ENCODE measurements at regions not wholly inside any gene's neighbourhood (a gene's known extent, or its start where the extent isn't known, plus 50 kb on each side); places are given as distances from the start of the nearest gene placed in this dataset.
"Not testable (repeated sequence)": the region's sequence is repeated elsewhere in the genome, so short reads cannot be mapped to it uniquely, and the experiment has no call there.

DNA sequence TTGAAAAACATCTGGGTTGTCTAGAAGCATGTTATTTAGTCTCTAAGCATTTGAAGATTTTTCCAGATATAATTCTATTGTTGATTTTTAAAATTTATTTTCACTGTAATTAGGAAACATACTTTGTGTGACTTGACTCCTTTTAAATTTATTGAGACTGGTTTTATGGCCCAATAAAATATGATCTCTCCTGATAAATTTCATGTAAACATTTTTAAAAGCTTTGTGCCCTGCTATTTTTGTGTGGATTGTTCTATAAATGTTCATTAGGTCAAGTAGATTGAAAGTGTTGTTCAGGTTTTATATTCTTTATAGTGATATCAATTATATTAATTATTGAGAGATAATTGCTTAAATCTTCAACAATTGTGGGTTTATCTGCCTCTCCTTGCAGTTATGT is 105.4 kb downstream of the RFX6 start:
- no peak overlapping the region for H3K4me3 Mint-ChIP-seq (ENCODE audit: low read depth)
- H3K27ac Mint-ChIP-seq, result no peak overlapping the region
- DNase-seq (ENCODE audit: low spot score), result no peak
- intact Hi-C loops (cut with micrococcal nuclease), result no loop called here
- no peaks in the 10 kb centered on the region for H3K27me3 Mint-ChIP-seq (ENCODE audit: low read depth)
- peaks cover 4% of the 10 kb centered on the region for H3K9me3 Mint-ChIP-seq
- H3K4me1 Mint-ChIP-seq (ENCODE audit: low read depth), result no peaks in the 10 kb centered on the region
- no peaks in the 10 kb centered on the region for H3K36me3 Mint-ChIP-seq (ENCODE audit: low read depth)

DNA sequence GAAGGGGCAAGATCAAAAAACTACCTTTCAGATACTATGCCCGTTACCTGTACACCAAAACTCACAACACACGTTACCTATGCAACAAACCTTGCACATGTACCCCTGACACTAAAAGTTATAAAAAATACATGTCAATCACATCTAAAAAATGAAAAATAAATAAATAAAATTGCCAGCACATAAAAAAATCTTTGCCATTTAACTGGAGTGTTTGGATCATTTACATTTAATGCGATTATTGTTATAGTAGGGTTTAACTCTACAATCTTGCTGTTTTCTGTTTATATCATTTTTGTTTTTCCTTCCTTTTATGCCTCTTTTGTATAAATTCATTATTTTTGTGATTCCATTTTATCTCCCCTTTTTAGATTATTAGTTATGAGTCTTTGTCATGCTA is 106.3 kb downstream of the RFX6 start:
- DNase-seq (ENCODE audit: low spot score), result no peak
- Mint-ChIP-seq H3K4me3 (ENCODE audit: low read depth) (no peak overlapping the region), H3K9me3 (peaks cover 4% of the 10 kb centered on the region), H3K36me3 (ENCODE audit: low read depth) (no peaks in the 10 kb centered on the region), H3K27ac (no peak overlapping the region), H3K4me1 (ENCODE audit: low read depth) (no peaks in the 10 kb centered on the region), H3K27me3 (ENCODE audit: low read depth) (no peaks in the 10 kb centered on the region)
- intact Hi-C loops (cut with micrococcal nuclease), result no loop called here

DNA sequence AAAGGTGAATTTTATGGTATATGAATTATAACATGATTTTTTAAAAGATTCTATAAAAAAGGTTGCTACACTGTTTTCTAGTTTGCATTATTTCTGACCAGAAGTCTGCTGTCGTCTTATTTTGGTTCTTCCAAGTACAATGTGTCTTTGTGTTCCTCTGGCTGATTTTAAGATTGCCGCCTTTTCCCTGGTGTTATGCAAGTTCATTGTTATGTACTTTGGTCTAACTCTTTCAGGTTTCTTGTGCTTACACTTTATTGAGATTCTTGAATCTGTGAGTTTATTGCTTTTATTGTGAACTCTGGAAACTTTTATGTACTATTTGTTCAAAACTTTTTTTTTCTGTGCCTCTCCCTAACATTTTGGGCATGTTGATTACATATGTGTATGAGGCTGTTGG is 109.8 kb downstream of the RFX6 start:
- no peaks in the 10 kb centered on the region for H3K27me3 Mint-ChIP-seq (ENCODE audit: low read depth)
- peaks cover 4% of the 10 kb centered on the region for H3K9me3 Mint-ChIP-seq
- no peak overlapping the region for H3K4me3 Mint-ChIP-seq (ENCODE audit: low read depth)
- H3K4me1 Mint-ChIP-seq (ENCODE audit: low read depth), result no peaks in the 10 kb centered on the region
- intact Hi-C loops (cut with micrococcal nuclease), result no loop called here
- H3K36me3 Mint-ChIP-seq (ENCODE audit: low read depth), result no peaks in the 10 kb centered on the region
- no peak for DNase-seq (ENCODE audit: low spot score)
- no peak overlapping the region for H3K27ac Mint-ChIP-seq

DNA sequence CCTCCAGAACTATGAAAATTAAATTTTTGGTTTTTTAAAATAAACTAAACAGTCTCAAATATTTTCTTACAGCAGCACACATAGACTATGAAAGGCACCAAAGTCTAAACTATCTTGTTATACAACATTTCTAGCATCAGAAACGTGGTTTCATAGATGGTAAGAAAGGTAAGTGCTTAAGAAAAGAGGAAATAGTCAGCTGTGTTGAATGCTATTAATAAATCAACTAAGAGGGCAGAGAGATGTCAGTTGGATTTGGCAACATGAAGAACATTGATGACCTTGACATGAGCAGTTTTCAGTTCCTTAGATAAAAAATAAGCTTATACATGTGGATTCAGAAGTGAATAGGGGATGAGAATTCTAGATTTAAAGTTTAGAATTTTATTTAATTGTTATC is 113.6 kb downstream of the RFX6 start:
- no peak overlapping the region for H3K27ac Mint-ChIP-seq
- no peaks in the 10 kb centered on the region for H3K27me3 Mint-ChIP-seq (ENCODE audit: low read depth)
- no peaks in the 10 kb centered on the region for H3K9me3 Mint-ChIP-seq
- no peak overlapping the region for H3K4me3 Mint-ChIP-seq (ENCODE audit: low read depth)
- intact Hi-C loops (cut with micrococcal nuclease), result no loop called here
- no peaks in the 10 kb centered on the region for H3K4me1 Mint-ChIP-seq (ENCODE audit: low read depth)
- H3K36me3 Mint-ChIP-seq (ENCODE audit: low read depth), result no peaks in the 10 kb centered on the region
- no peak for DNase-seq (ENCODE audit: low spot score)

DNA sequence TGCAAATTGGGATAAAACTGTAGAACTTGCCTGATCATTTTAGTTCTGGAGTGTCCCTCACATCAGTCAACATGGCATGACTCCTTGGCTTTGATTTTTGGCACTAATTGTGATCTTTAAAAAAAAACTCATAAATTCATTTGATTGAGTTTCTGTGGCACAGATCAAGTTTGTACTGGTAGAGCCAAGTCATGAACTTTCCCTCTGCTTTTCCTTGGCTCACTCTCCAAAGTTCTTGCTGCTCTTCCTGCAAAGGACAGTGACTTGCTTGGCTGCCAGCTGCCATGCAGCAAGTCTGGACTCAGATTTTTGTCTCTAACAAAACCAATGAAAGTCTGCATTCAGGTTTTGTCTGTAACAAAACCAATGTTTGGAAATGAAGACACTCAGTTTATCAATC is 115.5 kb downstream of the RFX6 start:
- no peaks in the 10 kb centered on the region for H3K36me3 Mint-ChIP-seq (ENCODE audit: low read depth)
- no peaks in the 10 kb centered on the region for H3K4me1 Mint-ChIP-seq (ENCODE audit: low read depth)
- no peak overlapping the region for H3K27ac Mint-ChIP-seq
- no peak for DNase-seq (ENCODE audit: low spot score)
- H3K27me3 Mint-ChIP-seq (ENCODE audit: low read depth), result no peaks in the 10 kb centered on the region
- H3K9me3 Mint-ChIP-seq, result no peaks in the 10 kb centered on the region
- H3K4me3 Mint-ChIP-seq (ENCODE audit: low read depth), result no peak overlapping the region
- intact Hi-C loops (cut with micrococcal nuclease), result no loop called here

DNA sequence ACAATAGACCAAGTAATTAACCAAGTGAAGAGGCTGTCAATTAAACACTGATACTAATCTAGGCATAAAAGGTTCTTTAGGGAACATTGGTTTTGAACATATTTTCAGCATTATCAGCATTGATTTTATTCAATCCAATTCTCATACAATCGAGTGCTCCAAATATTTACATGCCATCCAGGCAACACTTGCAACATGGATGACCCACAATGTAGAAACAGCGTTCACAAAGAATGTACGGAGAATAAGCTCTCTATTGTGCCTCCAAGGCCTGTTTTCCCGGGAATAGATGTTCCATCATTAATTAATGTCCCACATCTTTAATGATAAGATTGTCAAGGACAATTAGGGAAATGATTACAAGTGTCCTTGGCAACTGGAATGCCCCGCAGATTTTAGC is 117.4 kb downstream of the RFX6 start:
- Mint-ChIP-seq H3K36me3 (ENCODE audit: low read depth) (no peaks in the 10 kb centered on the region), H3K4me1 (ENCODE audit: low read depth) (no peaks in the 10 kb centered on the region), H3K27me3 (ENCODE audit: low read depth) (no peaks in the 10 kb centered on the region), H3K27ac (no peak overlapping the region), H3K9me3 (no peaks in the 10 kb centered on the region), H3K4me3 (ENCODE audit: low read depth) (no peak overlapping the region)
- intact Hi-C loops (cut with micrococcal nuclease), result no loop called here
- DNase-seq (ENCODE audit: low spot score), result no peak

DNA sequence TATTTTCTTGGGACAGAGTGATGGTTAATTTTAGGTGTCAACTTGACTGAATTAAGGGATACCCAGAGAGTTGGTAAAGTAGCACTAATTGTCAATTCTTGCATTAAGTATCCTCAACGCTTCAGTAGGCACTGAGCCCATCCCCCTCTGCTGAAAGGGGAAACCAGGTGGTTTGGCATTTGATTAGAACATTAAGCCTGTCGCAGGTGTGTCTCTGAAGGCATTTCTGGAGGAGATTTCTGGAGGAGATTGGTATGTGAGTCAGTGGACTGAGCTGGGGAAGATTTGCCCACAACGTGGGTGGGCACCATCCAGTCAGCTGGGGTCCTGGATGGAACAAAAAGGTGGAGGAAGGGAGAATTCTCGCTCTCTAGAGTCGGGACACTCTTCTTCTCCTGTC is 119.8 kb downstream of the RFX6 start:
- Mint-ChIP-seq H3K4me3 (ENCODE audit: low read depth) (no peak overlapping the region), H3K4me1 (ENCODE audit: low read depth) (no peaks in the 10 kb centered on the region), H3K27me3 (ENCODE audit: low read depth) (no peaks in the 10 kb centered on the region), H3K36me3 (ENCODE audit: low read depth) (no peaks in the 10 kb centered on the region), H3K27ac (no peak overlapping the region), H3K9me3 (no peaks in the 10 kb centered on the region)
- intact Hi-C loops (cut with micrococcal nuclease), result no loop called here
- no peak for DNase-seq (ENCODE audit: low spot score)

DNA sequence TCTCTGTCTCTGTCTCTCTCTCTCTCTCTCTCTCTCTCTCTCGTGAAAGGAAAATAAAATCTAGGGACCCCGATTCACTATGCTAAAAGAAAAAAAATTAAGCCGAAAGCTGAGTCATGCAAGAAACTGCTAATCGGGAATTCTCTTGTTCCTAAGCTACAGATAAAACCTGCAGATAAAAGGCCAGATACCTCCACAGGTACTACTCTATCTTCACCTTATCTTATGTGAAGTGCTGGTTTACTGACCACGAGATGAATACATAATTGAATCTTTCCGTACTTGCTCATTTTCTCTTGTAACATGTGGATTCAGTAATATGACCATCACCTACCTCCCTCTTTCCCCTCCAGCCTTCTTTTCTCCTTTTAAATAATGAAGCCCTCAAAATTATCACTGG is 120.5 kb downstream of the RFX6 start:
- Mint-ChIP-seq H3K27ac (no peak overlapping the region), H3K4me3 (ENCODE audit: low read depth) (no peak overlapping the region), H3K36me3 (ENCODE audit: low read depth) (no peaks in the 10 kb centered on the region), H3K4me1 (ENCODE audit: low read depth) (no peaks in the 10 kb centered on the region), H3K9me3 (no peaks in the 10 kb centered on the region), H3K27me3 (ENCODE audit: low read depth) (no peaks in the 10 kb centered on the region)
- no peak for DNase-seq (ENCODE audit: low spot score)
- intact Hi-C loops (cut with micrococcal nuclease), result no loop called here

DNA sequence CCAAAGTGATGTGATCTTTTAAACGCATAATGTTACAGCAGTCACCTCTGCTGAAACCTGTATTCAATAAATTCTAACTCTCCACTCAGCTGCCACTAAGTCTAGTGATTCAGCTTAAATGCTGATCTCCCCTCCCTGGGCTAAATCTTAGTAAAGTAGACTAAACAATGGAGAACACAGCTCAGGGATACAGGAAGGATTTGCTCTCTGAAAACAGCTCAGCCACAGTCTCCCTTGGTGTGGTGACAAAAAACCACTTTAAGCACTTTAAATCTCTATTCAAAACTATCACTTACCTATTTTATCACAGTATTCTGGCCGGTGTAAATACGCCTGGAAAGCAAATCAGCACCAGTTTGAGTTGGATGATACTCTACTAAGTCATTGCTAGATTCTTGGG is 130.6 kb downstream of the RFX6 start:
- Mint-ChIP-seq H3K36me3 (ENCODE audit: low read depth) (no peaks in the 10 kb centered on the region), H3K9me3 (no peaks in the 10 kb centered on the region), H3K4me3 (ENCODE audit: low read depth) (no peak overlapping the region), H3K4me1 (ENCODE audit: low read depth) (no peaks in the 10 kb centered on the region), H3K27ac (no peak overlapping the region), H3K27me3 (ENCODE audit: low read depth) (no peaks in the 10 kb centered on the region)
- no peak for DNase-seq (ENCODE audit: low spot score)
- intact Hi-C loops (cut with micrococcal nuclease), result no loop called here

DNA sequence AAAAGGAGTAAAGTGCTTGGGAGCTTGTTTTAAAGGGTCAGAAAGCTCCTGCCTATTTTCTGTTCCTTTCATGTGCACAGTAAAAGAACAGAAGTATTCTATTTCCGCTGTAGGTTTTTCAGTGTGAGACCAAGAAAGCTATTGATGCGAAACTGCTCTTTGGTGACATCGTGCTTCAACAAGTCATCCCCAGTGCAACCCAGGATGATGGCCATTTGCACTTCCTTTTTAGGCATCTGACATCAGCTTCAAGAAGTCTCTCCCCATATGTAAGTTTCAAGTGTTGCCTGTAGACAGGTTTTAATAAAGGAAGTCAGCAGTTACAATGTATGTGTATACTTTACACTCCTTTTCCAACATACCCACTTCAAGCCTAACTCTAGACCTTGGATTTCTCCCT is 131.6 kb downstream of the RFX6 start:
- no peak overlapping the region for H3K4me3 Mint-ChIP-seq (ENCODE audit: low read depth)
- no peak for DNase-seq (ENCODE audit: low spot score)
- H3K36me3 Mint-ChIP-seq (ENCODE audit: low read depth), result no peaks in the 10 kb centered on the region
- no peaks in the 10 kb centered on the region for H3K27me3 Mint-ChIP-seq (ENCODE audit: low read depth)
- H3K27ac Mint-ChIP-seq, result no peak overlapping the region
- intact Hi-C loops (cut with micrococcal nuclease), result no loop called here
- no peaks in the 10 kb centered on the region for H3K4me1 Mint-ChIP-seq (ENCODE audit: low read depth)
- no peaks in the 10 kb centered on the region for H3K9me3 Mint-ChIP-seq

DNA sequence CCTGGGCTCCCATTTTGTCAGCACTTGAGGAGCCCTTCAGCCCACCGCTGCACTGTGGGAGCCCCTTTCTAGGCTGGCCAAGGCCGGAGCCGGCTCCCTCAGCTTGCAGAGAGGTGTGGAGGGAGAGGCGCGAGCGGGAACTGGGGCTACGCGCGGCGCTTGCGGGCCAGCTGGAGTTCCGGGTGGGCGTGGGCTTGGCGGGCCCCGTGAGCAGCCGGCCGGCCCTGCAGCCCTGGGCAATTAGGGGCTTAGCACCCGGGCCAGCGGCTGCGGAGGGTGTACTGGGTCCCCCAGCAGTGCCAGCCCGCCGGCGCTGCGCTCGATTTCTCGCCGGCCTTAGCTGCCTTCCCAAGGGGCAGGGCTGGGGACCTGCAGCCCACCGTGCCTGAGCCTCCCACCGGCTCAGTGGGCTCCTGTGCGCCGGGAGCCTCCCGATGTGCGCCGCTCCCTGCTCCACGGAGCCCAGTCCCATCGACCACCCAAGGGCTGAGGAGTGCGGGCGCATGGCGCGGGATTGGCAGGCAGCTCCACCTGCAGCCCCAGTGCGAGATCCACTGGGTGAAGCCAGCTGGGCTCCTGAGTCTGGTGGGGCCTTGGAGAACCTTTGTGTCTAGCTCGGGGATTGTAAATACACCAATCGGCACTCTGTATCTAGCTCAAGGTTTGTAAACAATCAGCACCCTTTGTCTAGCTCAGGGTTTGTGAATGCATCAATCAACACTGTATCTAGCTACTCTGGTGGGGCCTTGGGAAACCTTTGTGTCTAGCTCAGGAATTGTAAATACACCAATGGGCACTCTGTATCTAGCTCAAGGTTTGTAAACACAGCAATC is 137.8 kb downstream of the RFX6 start:
- H3K4me3 Mint-ChIP-seq (ENCODE audit: low read depth); DNase-seq (ENCODE audit: low spot score); intact Hi-C loops (cut with micrococcal nuclease); H3K4me1 Mint-ChIP-seq (ENCODE audit: low read depth); H3K36me3 Mint-ChIP-seq (ENCODE audit: low read depth); H3K27me3 Mint-ChIP-seq (ENCODE audit: low read depth); H3K9me3 Mint-ChIP-seq; H3K27ac Mint-ChIP-seq: not testable (repeated sequence)

DNA sequence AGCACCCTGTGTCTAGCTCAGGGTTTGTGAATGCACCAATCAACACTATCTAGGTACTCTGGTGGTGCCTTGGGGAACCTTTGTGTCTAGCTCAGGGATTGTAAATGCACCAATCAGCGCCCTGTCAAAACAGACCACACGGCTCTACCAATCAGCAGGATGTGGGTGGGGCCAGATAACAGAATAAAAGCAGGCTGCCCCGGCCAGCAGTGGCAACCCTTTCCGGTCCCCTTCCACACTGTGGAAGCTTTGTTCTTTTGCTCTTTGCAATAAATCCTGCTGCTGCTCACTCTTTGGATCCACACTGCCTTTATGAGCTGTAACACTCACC is 138.4 kb downstream of the RFX6 start:
- H3K4me3 Mint-ChIP-seq (ENCODE audit: low read depth); H3K4me1 Mint-ChIP-seq (ENCODE audit: low read depth); H3K27me3 Mint-ChIP-seq (ENCODE audit: low read depth); intact Hi-C loops (cut with micrococcal nuclease); DNase-seq (ENCODE audit: low spot score); H3K36me3 Mint-ChIP-seq (ENCODE audit: low read depth); H3K9me3 Mint-ChIP-seq; H3K27ac Mint-ChIP-seq: not testable (repeated sequence)

DNA sequence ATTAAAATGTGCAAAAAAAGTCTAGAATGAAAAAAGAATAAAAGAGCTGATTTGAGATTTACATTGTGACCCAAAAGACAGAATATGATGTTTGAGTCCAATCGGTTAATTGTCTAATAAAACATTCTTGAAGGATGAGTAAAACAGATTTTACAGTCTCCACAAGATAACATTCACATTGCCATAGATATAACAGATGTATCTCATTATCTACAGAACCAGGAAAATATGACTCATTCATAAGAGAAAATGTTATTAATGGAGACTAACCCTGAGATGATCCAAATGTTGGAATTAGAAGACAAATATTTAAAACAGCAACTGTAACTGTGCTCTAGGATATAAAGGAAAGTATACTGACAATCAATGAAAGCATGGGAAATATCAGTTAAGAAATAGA is 141.7 kb downstream of the RFX6 start:
- Mint-ChIP-seq H3K27me3 (ENCODE audit: low read depth) (no peaks in the 10 kb centered on the region), H3K4me3 (ENCODE audit: low read depth) (no peak overlapping the region), H3K27ac (no peak overlapping the region), H3K9me3 (peaks cover 9% of the 10 kb centered on the region), H3K36me3 (ENCODE audit: low read depth) (no peaks in the 10 kb centered on the region), H3K4me1 (ENCODE audit: low read depth) (no peaks in the 10 kb centered on the region)
- DNase-seq (ENCODE audit: low spot score), result no peak
- intact Hi-C loops (cut with micrococcal nuclease), result no loop called here

DNA sequence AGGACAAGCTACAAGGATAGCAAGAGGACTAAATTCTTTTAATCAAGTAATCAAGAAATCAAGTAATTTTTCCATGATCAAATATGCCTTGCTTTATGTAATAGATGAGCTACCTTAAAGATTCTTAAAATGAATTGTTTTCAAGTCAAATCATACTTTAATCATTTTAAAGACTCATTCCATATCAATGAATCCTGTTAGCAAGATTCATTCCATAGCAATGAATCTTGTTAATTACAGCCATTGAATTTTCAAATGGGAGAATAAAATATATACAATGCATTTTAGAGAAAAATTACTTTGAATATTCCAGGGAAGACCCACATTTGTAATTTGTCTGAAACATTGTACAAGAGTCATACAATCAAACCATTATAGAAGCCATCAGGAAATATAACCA is 145.7 kb downstream of the RFX6 start:
- no peak overlapping the region for H3K27ac Mint-ChIP-seq
- intact Hi-C loops (cut with micrococcal nuclease), result no loop called here
- H3K4me3 Mint-ChIP-seq (ENCODE audit: low read depth), result no peak overlapping the region
- H3K27me3 Mint-ChIP-seq (ENCODE audit: low read depth), result no peaks in the 10 kb centered on the region
- no peaks in the 10 kb centered on the region for H3K4me1 Mint-ChIP-seq (ENCODE audit: low read depth)
- no peak for DNase-seq (ENCODE audit: low spot score)
- H3K9me3 Mint-ChIP-seq, result no peaks in the 10 kb centered on the region
- H3K36me3 Mint-ChIP-seq (ENCODE audit: low read depth), result no peaks in the 10 kb centered on the region
